OCI-LY7 (cell line): ENCODE measurements at regions not wholly inside any gene's neighbourhood (a gene's known extent, or its start where the extent isn't known, plus 50 kb on each side); places are given as distances from the start of the nearest gene placed in this dataset.

Source experiments
- EZH2phosphoT487 ChIP-seq: fragments of 200-600 bp; sonication (generic); IDR thresholded peaks from 2 replicates; pipeline ENCODE4 v1.6.1; 2018; ENCODE audit warnings: low read depth, borderline replicate concordance, mild to moderate bottlenecking, mixed run types, antibody characterized with exemption, low read length, moderate library complexity, mixed read lengths
- TF ChIP-seq, protein P1 (sequence below): fragments of 200-600 bp; sonication (generic); conservative IDR thresholded peaks from 2 replicates; pipeline ENCODE4 v1.5.1; 2014; ENCODE audit warnings: mild to moderate bottlenecking, antibody characterized with exemption, low read length, moderate library complexity, mixed read lengths

DNA sequence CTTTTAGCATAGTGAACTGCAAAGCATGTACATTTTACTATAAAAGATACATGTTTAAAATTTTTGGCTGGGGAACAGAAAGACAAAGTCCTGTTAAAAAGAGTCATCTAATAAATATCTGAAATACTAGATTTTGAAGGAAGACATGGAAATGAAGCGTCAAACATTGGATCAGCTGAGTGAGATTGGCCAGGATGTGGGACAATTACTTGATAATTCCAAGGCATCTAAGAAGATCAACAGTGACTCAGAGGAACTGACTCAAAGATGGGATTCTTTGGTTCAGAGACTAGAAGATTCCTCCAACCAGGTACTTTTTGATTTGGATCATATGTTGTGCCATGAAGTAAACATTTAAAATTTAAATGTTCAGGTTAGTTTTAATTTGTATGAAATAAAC lies 162.3 kb downstream of the UTRN start:
- no peak for TF ChIP-seq EZH2phosphoT487
- TF ChIP-seq, protein P1, sequence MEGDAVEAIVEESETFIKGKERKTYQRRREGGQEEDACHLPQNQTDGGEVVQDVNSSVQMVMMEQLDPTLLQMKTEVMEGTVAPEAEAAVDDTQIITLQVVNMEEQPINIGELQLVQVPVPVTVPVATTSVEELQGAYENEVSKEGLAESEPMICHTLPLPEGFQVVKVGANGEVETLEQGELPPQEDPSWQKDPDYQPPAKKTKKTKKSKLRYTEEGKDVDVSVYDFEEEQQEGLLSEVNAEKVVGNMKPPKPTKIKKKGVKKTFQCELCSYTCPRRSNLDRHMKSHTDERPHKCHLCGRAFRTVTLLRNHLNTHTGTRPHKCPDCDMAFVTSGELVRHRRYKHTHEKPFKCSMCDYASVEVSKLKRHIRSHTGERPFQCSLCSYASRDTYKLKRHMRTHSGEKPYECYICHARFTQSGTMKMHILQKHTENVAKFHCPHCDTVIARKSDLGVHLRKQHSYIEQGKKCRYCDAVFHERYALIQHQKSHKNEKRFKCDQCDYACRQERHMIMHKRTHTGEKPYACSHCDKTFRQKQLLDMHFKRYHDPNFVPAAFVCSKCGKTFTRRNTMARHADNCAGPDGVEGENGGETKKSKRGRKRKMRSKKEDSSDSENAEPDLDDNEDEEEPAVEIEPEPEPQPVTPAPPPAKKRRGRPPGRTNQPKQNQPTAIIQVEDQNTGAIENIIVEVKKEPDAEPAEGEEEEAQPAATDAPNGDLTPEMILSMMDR = no peak
